Panc1 (cell line): ENCODE measurements at regions not wholly inside any gene's neighbourhood (a gene's known extent, or its start where the extent isn't known, plus 50 kb on each side); places are given as distances from the start of the nearest gene placed in this dataset.

Experiments
- ATAC-seq: fragments of 200-7000 bp; cut with Tn5 transposase; 2 replicates; pipeline ENCODE4 v1.9.1; 2020; ENCODE audit warnings: mild to moderate bottlenecking, moderate library complexity
- BruUV-seq: library from RNA; stranded (reverse); fragments of 400-500 nt; replicated peaks from 2 replicates; lab custom pipeline; 2021; lab: Mats Ljungman, UMichigan
- CTCF ChIA-PET: fragments of 300-600 bp; sonication (Branson Sonifier 250); formaldehyde crosslinking; loops from one replicate; lab custom pipeline; 2022; ENCODE audit warnings: antibody characterized with exemption; lab: Charles Lee
- POLR2A ChIA-PET: fragments of 300-600 bp; sonication (Branson Sonifier 250); formaldehyde crosslinking; loops from one replicate; lab custom pipeline; 2022; ENCODE audit warnings: antibody characterized with exemption; lab: Charles Lee
- DNase-seq: peaks from one replicate; pipeline ENCODE4 v3.0.0-alpha.2; 2010; ENCODE audit warnings: low read depth, low spot score
- H3K27ac ChIP-seq: 2 replicates; pipeline ENCODE4 v1.5.1; 2011; ENCODE audit warnings: mild to moderate bottlenecking, low read length, inconsistent platforms
- H3K27me3 ChIP-seq: fragments of 200-500 bp; sonication (Bioruptor generic); 2 replicates; pipeline ENCODE4 v1.6.0; 2014; ENCODE audit warnings: low read length, inconsistent platforms; ENCODE audit not compliant: control insufficient read depth, insufficient read depth
- H3K36me3 ChIP-seq: fragments of 200-500 bp; sonication (Bioruptor generic); 2 replicates; pipeline ENCODE4 v1.5.1; 2014; ENCODE audit warnings: inconsistent platforms, mild to moderate bottlenecking, low read length, moderate library complexity; ENCODE audit not compliant: control insufficient read depth, insufficient read depth
- H3K4me1 ChIP-seq: 2 replicates; pipeline ENCODE4 v1.5.1; 2011; ENCODE audit warnings: inconsistent platforms, mild to moderate bottlenecking, low read length, moderate library complexity; ENCODE audit not compliant: control insufficient read depth, insufficient read depth
- H3K4me3 ChIP-seq, 2 experiments: 2 replicates each; pipeline ENCODE4 v1.5.1; 2011 to 2012; ENCODE audit warnings: low read depth in 2 of 2, low read length in 2 of 2, mild to moderate bottlenecking in 2 of 2, inconsistent platforms in 1 of 2, moderate library complexity in 1 of 2
- H3K9me3 ChIP-seq: fragments of 200-500 bp; sonication (Bioruptor generic); 2 replicates; pipeline ENCODE4 v1.5.1; 2014; ENCODE audit warnings: low read depth, mild to moderate bottlenecking, inconsistent platforms, low read length, moderate library complexity; ENCODE audit not compliant: control insufficient read depth, insufficient read depth
- CTCF ChIP-seq: fragments of 450-650 bp; IDR thresholded peaks from 2 replicates; pipeline ENCODE4 v1.5.1; 2017; ENCODE audit warnings: mild to moderate bottlenecking
- POLR2AphosphoS5 ChIP-seq: IDR thresholded peaks from 2 replicates; pipeline ENCODE4 v1.6.1; 2012; ENCODE audit warnings: mild to moderate bottlenecking, low read depth, low read length, moderate library complexity
- SIN3A ChIP-seq: IDR thresholded peaks from 2 replicates; pipeline ENCODE4 v1.6.1; 2012; ENCODE audit warnings: low read depth, mild to moderate bottlenecking, low read length, moderate library complexity, borderline replicate concordance; ENCODE audit not compliant: insufficient read depth
- TCF7L2 ChIP-seq: IDR thresholded peaks from 2 replicates; pipeline ENCODE4 v1.6.1; 2011; ENCODE audit warnings: mild to moderate bottlenecking, low read depth, low read length, inconsistent platforms
- in situ Hi-C: cut with HindIII; loops from 2 replicates; pipeline ENCODE4 v1.10.0; 2016; ENCODE audit warnings: low sequenced_read_pairs, low pct_unique_long_range_greater_than_20kb
- intact Hi-C: fragments of 100-400 bp; cut with micrococcal nuclease; formaldehyde crosslinking; loops from one replicate; pipeline ENCODE4 v1.10.0; 2022; ENCODE audit not compliant: unreplicated experiment
- TF ChIP-seq, protein P1 (sequence below), 2 experiments: IDR thresholded peaks; 2 replicates each; pipeline ENCODE4 v1.6.1; 2011 to 2012; ENCODE audit warnings: low read depth in 2 of 2, control low read depth in 1 of 2, low read length in 1 of 2, mild to moderate bottlenecking in 1 of 2, moderate library complexity in 1 of 2; ENCODE audit not compliant: insufficient read depth in 1 of 2

DNA sequence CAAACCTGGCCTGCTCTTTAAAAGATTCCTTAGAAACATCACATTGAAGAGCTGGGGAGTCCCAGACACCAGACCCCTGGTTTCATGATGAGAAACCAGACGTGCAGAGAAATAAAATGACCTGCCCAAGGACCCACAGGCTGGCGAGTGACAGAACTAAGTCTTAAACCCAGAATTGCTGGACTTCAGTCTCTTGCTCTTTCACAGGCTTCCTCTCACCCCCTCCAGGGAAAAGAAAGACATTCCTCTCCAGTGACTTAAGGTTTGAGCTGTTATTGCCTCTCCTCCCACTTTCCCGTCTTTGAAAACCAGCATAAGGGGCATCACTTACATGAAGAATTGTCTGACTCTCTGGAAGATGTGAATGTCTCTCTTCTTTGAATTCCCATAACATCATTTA, 535.2 kb downstream of the IRX1 start:
- H3K27ac ChIP-seq: no peak overlapping the region
- H3K9me3 ChIP-seq: no peaks in the 10 kb centered on the region
- no TSS peak for BruUV-seq
- ATAC-seq: no peak
- no peak for DNase-seq
- ChIA-PET POLR2A (no interaction called here), CTCF (no interaction called here)
- H3K36me3 ChIP-seq: no peaks in the 10 kb centered on the region
- intact Hi-C loops (no loop called here), in situ Hi-C loops (no loop called here)
- no peaks in the 10 kb centered on the region for H3K4me1 ChIP-seq
- H3K4me3 ChIP-seq: no peak overlapping the region
- H3K27me3 ChIP-seq: no peaks in the 10 kb centered on the region
- TF ChIP-seq TCF7L2: no peak
- no peak for TF ChIP-seq CTCF

GRCh38 chr5:4137781-4138180, 542.1 kb downstream of the IRX1 start:
- TF ChIP-seq CTCF: no peak
- TF ChIP-seq POLR2AphosphoS5: no peak
- TF ChIP-seq, protein P1, sequence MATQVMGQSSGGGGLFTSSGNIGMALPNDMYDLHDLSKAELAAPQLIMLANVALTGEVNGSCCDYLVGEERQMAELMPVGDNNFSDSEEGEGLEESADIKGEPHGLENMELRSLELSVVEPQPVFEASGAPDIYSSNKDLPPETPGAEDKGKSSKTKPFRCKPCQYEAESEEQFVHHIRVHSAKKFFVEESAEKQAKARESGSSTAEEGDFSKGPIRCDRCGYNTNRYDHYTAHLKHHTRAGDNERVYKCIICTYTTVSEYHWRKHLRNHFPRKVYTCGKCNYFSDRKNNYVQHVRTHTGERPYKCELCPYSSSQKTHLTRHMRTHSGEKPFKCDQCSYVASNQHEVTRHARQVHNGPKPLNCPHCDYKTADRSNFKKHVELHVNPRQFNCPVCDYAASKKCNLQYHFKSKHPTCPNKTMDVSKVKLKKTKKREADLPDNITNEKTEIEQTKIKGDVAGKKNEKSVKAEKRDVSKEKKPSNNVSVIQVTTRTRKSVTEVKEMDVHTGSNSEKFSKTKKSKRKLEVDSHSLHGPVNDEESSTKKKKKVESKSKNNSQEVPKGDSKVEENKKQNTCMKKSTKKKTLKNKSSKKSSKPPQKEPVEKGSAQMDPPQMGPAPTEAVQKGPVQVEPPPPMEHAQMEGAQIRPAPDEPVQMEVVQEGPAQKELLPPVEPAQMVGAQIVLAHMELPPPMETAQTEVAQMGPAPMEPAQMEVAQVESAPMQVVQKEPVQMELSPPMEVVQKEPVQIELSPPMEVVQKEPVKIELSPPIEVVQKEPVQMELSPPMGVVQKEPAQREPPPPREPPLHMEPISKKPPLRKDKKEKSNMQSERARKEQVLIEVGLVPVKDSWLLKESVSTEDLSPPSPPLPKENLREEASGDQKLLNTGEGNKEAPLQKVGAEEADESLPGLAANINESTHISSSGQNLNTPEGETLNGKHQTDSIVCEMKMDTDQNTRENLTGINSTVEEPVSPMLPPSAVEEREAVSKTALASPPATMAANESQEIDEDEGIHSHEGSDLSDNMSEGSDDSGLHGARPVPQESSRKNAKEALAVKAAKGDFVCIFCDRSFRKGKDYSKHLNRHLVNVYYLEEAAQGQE (IDR thresholded peaks at IDR 0.05; ENCODE audit: insufficient read depth in 1 of 2, low read depth in 2 of 2, low read length in 1 of 2): no peak
- no peak for TF ChIP-seq SIN3A
- TF ChIP-seq TCF7L2: no peak
- no peak overlapping the region for H3K27ac ChIP-seq
- CTCF ChIA-PET: no interaction called here

DNA sequence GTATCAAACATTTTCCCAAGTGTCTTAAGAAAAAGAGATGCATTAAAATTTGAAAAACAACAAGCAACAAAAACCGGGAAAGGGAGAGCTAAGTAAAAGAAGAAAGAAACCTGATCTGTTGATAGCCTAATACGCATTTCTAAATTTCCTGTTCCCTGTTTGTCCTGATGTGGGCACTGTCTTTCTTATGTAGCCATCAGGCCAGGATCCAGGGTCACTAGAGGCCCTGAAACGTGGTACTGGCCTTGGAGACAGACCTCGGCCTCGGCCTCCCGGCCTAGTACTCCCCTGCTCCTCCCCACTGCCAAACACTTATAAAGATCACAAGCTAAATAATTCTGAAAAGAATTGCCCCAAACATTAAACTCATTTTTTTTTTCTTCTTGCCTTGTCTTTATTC, 547.2 kb downstream of the IRX1 start:
- POLR2A ChIA-PET: no interaction called here
- ATAC-seq (no peak), DNase-seq (no peak)
- TF ChIP-seq SIN3A (no peak), CTCF (no peak), POLR2AphosphoS5 (no peak), TCF7L2 (no peak)
- TF ChIP-seq, protein P1 (IDR thresholded peaks at IDR 0.05; ENCODE audit: insufficient read depth in 1 of 2, low read depth in 2 of 2, low read length in 1 of 2): no peak
- CTCF ChIA-PET: no interaction called here
- H3K9me3 ChIP-seq: no peaks in the 10 kb centered on the region
- no TSS peak for BruUV-seq
- H3K4me1 ChIP-seq: no peaks in the 10 kb centered on the region
- H3K36me3 ChIP-seq: no peaks in the 10 kb centered on the region
- no peak overlapping the region for H3K27ac ChIP-seq
- in situ Hi-C loops (no loop called here), intact Hi-C loops (no loop called here)
- H3K4me3 ChIP-seq: no peak overlapping the region
- no peaks in the 10 kb centered on the region for H3K27me3 ChIP-seq

More at GRCh38 chr5:4137781-4138180, 542.1 kb downstream of the IRX1 start:
- Histone ChIP-seq H3K4me1 (no peaks in the 10 kb centered on the region), H3K4me3 (no peak overlapping the region), H3K27me3 (no peaks in the 10 kb centered on the region), H3K9me3 (no peaks in the 10 kb centered on the region), H3K36me3 (no peaks in the 10 kb centered on the region)
- intact Hi-C loops (no loop called here), in situ Hi-C loops (no loop called here)
- DNase-seq (no peak), ATAC-seq (no peak)
- BruUV-seq: no TSS peak
- POLR2A ChIA-PET: no interaction called here
